ENCODE measurements at regions not wholly inside any gene's neighbourhood (a gene's known extent, or its start where the extent isn't known, plus 50 kb on each side); places are given as distances from the start of the nearest gene placed in this dataset.

- TF ChIP-seq CTCF (IDR thresholded peaks at IDR 0.05): no peak
- no peak for TF ChIP-seq POLR2A (IDR thresholded peaks at IDR 0.05)
Measured at GRCh38 chr4:163732473-163732872, 238.0 kb downstream of the TMA16 start.
